HG03175 (cell line): ENCODE measurements at regions not wholly inside any gene's neighbourhood (a gene's known extent, or its start where the extent isn't known, plus 50 kb on each side); places are given as distances from the start of the nearest gene placed in this dataset.

Experiments
- ATAC-seq: cut with Tn5 transposase; IDR thresholded peaks from one replicate; pipeline ENCODE4 v1.9.1; 2021; ENCODE audit warnings: mild to moderate bottlenecking, moderate library complexity; ENCODE audit not compliant: unreplicated experiment

DNA sequence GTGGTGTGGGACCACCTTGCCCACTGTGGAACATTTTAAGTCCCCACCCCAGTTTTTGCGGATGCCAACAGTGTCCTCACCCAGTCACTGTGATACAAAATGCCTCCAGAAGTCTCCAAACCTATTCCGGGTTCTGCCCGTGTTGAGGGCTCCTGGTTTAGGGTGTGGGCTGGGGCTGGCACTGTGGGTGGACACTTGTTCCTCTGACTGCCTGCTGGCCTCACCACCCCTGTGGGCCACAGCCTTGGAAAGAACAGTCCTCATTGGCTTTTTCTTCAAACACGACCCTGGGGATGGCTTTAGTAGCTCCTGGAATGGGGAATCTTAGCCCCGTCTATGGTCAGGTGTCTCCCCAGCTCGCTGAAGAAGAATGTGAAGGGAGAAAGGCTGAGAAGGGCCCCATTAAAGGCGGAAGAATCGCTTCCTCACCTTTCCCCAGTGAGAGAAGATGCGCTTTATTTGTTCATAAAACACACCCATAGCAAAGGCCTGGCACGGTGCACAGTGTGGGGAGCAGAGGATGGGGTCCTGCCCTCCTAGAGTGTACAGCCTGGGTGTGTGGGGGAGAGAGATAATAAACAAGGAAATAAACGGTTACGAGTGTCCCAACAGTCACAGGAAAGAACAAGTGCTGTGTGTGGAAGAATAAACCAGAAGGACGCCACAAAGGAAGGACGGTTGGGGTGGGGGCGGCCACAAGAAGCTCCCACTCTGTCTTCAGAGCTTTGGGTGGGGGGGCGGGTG is 56.3 kb upstream of the SLC22A11 start:
- ATAC-seq = no peak

DNA sequence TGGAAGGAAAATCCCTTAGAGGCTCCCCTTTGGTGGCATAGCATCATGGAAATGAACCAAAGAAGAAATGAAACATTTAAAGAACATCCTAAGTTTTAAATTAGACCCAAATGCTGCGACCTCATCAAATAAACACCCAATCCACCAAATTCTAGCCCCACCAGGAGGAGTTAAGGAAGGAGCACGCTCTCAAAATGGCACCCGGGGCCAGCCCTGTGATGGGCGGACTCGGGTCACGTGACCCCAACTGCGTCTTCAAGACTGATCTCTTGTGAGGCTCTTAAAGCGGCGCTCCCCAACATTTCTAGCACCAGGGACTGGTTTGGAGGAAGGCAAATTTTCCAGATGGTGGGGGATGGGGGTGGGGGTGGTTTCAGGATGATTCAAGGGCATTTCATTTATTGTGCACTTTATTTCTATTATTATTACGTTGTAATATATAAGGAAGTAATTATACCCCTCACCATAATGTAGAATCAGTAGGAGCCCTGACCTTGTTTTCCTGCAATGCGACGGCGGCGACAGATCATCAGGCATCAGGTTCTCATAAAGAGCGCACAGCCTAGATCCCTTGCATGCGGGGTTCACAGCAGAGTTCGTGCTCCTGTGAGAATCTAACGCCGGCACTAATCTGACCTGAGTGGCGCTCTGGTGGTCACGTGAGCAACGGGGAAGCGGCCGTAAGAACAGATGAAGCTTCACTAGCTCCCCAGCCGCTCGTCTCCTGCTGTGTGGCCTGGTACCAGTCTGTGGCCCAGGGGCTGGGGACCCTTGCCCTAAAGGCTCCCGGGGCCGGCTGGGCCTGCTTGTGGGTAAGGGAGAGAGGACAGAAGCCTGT is 55.3 kb upstream of the SLC22A11 start:
- ATAC-seq = no peak

DNA sequence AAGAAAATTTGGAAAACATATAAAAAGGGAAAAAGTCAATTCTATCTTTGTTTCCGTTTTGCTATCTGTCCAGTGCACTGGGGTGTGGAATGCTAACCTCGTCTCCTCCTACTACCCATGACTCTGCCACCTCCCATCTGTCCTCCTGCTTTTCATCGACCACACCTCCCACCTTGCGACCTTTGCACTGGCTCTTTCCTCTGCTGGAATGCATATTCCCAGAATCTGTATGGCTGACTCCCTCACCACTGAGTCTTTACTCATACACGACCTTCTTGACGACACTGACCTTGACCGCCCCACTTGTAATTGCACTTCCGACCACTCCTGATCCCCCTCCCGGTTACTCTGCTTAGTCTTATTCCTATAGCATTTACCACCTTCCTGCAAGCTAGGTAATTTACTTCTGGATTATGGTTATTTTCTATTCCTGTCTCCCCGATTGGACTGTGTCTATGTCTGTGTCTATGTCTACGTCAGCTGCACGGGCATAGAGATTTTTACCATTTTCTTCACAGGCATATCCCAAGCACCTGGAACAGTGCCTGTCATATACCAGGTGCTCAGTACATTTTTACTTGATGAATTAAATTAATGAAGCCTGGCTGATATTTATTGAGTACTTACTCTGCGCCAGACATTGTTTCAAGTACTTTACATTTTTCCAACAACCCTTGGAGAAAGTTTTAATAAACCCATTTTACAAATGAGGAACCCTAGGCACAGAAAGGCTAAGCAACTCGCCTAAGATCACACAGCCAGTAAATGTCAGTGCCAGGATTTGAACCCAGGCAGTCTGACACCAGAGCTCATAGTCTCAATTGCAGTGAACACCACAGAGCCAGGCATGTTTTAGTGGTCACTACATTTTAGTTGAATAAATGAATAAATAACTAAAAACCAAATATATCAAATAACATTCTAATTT is 54.0 kb upstream of the SLC22A11 start:
- ATAC-seq = no peak

GRCh38 chr11:64502634-64503033 is 53.1 kb upstream of the SLC22A11 start:
- ATAC-seq = no peak

DNA sequence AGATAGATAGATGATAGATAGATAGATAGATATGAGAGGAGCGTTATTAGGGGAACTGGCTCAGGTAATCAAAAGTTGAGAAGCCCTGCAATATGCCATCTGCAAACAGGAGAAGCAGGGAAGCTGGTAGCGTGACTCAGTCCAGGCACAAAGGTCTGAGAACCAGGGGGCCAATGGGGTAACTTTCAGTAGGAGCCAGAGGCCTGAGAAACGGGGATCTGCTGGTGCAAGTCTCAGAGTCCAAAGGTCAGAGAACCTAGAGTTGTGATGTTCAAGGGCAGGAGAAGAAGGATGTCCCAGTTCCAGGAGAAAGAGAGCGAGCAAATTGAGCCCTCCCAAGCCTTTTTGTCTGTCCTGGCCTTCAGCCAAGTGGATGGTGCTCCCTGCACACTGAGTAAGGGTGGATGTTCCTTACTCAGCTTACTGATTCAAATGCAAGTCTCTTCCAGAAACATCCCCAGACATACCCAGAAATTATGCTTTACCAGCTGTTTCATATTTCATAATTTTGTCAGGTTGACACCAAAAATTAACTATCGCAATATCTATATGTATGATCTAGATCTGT is 52.5 kb upstream of the SLC22A11 start:
- ATAC-seq = no peak

DNA sequence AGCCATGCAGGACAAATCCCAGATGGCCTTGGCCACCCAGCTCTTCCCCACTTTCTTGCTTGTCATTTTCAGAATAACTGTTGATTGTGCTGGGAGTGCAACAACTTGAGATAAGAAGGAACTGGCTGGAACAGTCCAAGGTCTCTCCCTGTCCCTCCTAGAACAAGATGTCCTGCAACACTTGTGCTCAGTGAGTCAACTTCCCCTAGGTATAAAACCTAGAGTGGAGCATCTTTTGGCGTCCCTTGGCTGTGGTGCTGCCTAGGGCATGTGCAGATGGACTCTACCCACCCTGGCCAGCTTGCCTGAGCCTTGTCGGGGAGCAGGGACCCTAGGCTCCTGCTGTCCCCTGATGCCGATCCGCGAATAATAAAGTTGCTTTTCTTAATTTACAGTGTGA is 50.7 kb upstream of the SLC22A11 start:
- no peak for ATAC-seq
